ENCODE measurements at regions not wholly inside any gene's neighbourhood (a gene's known extent, or its start where the extent isn't known, plus 50 kb on each side); places are given as distances from the start of the nearest gene placed in this dataset.

GRCh38 chr3:76900596-76900995, 139.3 kb upstream of the ROBO2 start:
- no peak for DNase-seq (ENCODE audit: low read depth)

DNA sequence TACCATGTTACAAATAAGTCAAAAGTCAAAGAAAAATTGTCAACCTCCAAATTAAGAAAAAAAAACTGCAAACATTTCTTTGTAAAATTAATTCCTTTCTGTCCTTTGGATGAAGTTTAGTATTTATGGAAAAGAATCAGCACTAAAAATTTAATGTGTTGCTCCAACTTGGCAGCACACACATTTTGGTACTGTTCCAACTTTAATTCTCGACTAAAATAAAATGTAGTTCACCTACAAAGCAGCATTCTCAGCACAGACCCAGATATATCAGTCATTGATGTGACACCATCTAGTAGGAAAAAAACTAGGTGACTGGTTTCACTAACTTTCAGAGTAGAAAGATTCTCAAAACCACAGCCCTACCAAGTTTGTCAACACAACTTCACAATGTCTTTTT, 131.7 kb upstream of the ROBO2 start:
- DNase-seq (ENCODE audit: low read depth), result no peak

DNA sequence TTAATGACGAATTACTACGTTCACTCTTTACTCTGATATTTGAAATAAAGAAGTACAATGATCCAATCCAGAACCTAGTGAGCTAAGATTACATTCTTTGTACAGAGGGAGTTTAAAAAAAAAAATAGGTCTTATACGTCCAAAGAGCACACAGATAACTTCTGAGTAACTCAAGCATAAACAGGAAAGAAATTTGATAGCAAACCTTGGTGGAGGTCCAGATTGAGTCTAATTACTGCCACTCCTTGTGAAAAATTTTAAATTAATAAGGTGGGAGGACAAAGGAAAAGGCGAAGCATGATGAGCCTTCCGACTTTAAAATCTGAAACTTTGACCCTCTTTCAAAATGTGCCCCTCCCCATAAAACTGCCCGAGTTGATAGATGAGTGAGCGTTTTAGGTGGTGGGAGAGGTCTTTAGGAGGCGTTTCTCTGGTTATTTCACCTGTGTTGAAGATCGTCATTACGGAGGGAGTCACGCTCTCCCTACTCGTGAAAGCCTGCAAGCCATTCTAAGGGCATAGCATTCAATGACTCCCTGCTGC, 127.0 kb upstream of the ROBO2 start:
- no peak for DNase-seq (ENCODE audit: low read depth)

DNA sequence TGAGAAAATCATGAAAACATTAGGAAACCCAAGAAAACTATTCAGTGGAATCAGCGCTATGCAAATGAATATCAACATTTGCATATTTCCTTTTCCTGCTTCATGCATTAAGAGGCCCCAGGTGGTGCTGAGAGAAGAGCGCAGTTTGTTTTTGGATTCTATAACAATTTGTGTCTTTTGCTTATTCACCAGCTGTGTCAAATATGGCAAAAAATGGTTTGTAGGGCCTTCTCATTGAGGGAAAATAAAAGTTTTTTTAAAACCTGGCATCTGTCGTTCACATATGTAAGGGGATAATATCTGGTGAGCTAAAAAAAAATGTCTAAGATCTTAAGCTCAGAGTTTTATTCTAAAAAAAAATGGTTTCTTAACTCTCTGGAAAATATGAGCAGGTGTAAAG, 122.5 kb upstream of the ROBO2 start:
- no peak for DNase-seq (ENCODE audit: low read depth)

GRCh38 chr3:76920511-76920910, 119.4 kb upstream of the ROBO2 start:
- no peak for DNase-seq (ENCODE audit: low read depth)

GRCh38 chr3:76923485-76923884, 116.4 kb upstream of the ROBO2 start:
- DNase-seq (ENCODE audit: low read depth), result no peak

GRCh38 chr3:76930712-76931111, 109.2 kb upstream of the ROBO2 start:
- no peak for DNase-seq (ENCODE audit: low read depth)

DNA sequence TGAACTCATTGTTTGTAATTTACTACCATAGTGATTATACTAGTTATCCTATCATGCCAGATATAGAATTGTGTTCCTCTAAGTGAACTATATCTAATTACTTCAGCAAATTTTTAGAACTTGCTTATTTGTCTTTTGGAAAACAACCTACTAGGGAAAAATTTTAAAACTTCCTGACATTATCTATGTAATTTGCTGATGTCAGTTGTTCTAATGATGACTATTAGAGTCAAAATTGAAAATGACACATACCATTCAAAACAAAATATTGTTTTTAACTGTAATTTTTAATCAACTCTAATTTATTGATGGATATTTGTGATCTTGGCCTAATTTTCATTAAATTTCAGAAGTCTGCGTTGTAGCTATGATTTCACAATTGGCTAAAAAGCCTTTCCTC, 106.7 kb upstream of the ROBO2 start:
- DNase-seq (ENCODE audit: low read depth), result no peak

DNA sequence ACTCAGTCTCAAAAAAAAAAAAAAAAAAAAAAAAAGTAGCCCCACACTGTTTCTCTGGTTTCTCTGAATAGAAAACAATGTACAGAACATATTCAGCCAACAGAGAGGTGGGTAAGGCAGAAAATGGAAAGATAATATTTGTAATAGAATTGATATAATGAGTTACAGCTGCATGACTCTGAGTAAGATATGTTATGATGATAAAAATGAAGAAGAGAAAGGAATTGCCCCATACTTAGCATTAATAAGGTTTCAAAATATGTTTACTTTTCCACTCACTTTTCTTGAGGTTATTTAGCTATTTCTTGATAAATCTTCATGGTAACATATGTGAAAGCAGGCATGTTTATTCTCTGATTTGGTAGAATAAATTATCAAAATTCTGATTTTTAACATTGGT, 100.9 kb upstream of the ROBO2 start:
- DNase-seq (ENCODE audit: low read depth), result no peak

GRCh38 chr3:76940181-76940770, 99.6 kb upstream of the ROBO2 start:
- no peak for DNase-seq (ENCODE audit: low read depth)

DNA sequence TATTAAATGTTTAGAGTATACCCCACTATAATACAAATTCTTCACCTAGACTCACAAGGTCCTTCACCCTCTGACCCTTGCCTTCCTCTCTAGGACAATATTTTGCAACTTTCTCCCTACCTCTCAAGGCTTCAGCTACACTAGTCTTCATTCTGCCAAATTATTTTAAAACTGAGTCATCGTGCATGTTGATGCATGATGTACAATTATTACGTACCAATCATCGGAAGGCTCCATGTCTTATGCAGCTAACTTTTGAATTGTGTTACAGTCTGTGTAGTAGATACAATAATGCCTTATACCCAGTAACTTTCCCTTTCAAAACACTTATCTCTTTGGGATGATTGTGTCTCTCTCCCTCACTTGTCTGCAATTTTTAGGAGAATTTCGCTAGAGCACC, 98.5 kb upstream of the ROBO2 start:
- no peak for DNase-seq (ENCODE audit: low read depth)

- no peak for DNase-seq (ENCODE audit: low read depth)
Measured at GRCh38 chr3:76942101-76942500, 97.8 kb upstream of the ROBO2 start.

GRCh38 chr3:76943058-76943457, 96.8 kb upstream of the ROBO2 start:
- DNase-seq (ENCODE audit: low read depth), result peak; percentile 24

DNA sequence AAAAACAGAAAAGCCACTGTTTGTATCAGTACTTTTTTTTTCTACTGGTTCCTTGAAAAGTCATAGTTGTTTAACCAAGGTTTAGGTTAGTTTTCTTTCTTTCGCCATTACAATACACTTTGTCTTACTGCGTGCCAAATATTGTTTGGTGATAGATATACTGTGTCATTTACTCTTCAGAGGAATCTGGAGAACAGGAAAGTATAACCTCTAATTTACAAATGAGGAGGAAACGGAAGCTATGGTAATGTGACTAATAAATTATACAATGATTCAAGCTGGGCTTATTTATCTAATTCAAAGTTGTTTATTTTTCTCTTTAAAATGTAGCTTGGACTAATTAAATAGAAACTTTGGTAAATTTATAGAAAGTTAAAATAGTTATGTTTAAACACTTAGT, 96.2 kb upstream of the ROBO2 start:
- no peak for DNase-seq (ENCODE audit: low read depth)

DNA sequence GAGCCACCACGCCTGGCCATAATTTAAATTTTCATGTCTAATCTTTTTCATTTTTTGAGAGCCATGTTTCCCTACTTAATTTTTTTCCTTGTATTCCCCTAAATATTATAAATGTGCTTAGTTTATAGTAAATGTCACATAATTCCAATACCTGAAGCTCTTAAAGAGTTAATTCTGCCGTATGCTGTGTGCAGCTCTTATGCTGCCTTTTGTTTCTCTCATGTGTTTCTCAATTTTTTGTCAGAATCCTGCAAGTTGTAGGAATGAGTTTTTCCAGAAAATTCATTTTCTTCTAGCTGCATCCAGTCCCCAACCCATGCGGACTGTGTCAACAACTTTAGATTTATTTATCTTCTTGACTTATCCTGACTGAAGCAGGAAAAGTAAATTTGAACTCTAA, 90.9 kb upstream of the ROBO2 start:
- no peak for DNase-seq (ENCODE audit: low read depth)

- DNase-seq (ENCODE audit: low read depth), result no peak
Measured at GRCh38 chr3:76949462-76949861, 90.4 kb upstream of the ROBO2 start.

GRCh38 chr3:76950590-76950989, 89.3 kb upstream of the ROBO2 start:
- no peak for DNase-seq (ENCODE audit: low read depth)

DNA sequence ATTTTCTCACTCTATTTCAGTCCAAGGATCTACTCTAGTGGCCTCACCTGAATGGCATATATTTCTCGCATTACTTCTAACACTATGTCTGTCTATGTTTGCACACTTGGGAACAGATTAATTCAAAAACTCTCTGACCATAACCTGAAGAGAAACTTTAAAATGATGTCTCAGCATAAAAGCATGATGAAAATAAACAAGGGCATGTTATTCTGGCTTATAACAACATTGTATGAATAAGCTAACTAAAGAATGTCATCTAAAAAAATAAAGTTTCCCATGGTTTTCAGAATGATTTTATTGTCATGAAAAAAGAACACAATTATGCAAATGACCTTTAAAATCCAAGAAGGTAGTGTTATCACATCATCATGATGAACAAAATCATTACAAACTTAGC, 85.5 kb upstream of the ROBO2 start:
- DNase-seq (ENCODE audit: low read depth), result no peak

- no peak for DNase-seq (ENCODE audit: low read depth)
Measured at GRCh38 chr3:76958274-76958673, 81.6 kb upstream of the ROBO2 start.

GRCh38 chr3:76958861-76959260, 81.0 kb upstream of the ROBO2 start:
- no peak for DNase-seq (ENCODE audit: low read depth)

- DNase-seq (ENCODE audit: low read depth), result no peak
Measured at GRCh38 chr3:76961284-76961683, 78.6 kb upstream of the ROBO2 start.

GRCh38 chr3:76965122-76965725, 74.7 kb upstream of the ROBO2 start:
- DNase-seq (ENCODE audit: low read depth), result no peak

GRCh38 chr3:76969471-76969870, 70.4 kb upstream of the ROBO2 start:
- DNase-seq (ENCODE audit: low read depth), result no peak

DNA sequence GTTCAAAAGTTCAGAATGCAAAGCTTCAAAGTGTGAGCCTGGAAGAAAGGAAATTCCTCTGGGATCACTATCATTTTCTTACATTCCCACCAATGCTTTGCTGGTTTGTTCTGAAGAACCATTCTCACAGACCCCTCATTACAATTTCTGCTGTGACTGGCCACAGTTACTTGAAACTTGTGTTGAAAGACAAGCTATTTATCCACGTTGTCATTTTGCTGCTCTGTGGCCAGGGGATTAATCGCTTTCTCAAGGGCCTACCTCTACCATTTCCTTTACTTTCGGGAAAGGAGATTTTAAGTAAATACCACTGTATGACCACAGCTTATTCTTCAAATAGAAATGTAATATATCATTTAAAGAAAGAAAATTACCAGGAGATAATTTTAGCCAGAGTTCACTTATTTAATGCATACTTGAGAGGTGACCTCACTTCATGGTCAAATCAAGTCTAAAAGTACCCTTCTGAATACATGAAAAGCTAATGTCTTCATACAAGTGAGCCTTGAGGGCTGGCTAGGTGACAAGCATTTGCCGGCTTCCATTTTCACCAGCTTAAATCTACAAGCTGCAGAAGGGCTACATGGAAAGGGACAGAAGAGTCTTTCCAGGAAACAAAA, 69.8 kb upstream of the ROBO2 start:
- DNase-seq (ENCODE audit: low read depth), result peak; percentile 4

Measured in non-pigmented ciliary epithelial cell (primary cell).